Nephron progenitor cell (in vitro differentiated cells): ENCODE measurements at regions not wholly inside any gene's neighbourhood (a gene's known extent, or its start where the extent isn't known, plus 50 kb on each side); places are given as distances from the start of the nearest gene placed in this dataset.

ENCODE experiments used
- DNase-seq: peaks from one replicate; pipeline ENCODE4 v3.0.0; 2021
- H3K27ac Mint-ChIP-seq: 2 replicates; pipeline ENCODE4 v1.8.0; 2021; ENCODE audit warnings: mild to moderate bottlenecking, moderate library complexity, mixed read lengths
- H3K27me3 Mint-ChIP-seq: 2 replicates; pipeline ENCODE4 v1.8.0; 2021; ENCODE audit warnings: mild to moderate bottlenecking, low read depth, mixed read lengths; ENCODE audit not compliant: poor library complexity
- H3K36me3 Mint-ChIP-seq: 2 replicates; pipeline ENCODE4 v1.8.0; 2021; ENCODE audit warnings: low read depth, mixed read lengths
- H3K4me1 Mint-ChIP-seq: 2 replicates; pipeline ENCODE4 v1.8.0; 2021; ENCODE audit warnings: mixed read lengths
- H3K4me3 Mint-ChIP-seq: 2 replicates; pipeline ENCODE4 v1.8.0; 2021; ENCODE audit warnings: mild to moderate bottlenecking, moderate library complexity, mixed read lengths
- H3K9me3 Mint-ChIP-seq: 2 replicates; pipeline ENCODE4 v1.8.0; 2021; ENCODE audit warnings: mild to moderate bottlenecking, moderate library complexity, mixed read lengths
- TF ChIP-seq, protein P1 (sequence below): fragments of 200-600 bp; sonication (generic); IDR thresholded peaks from 2 replicates; pipeline ENCODE4 v1.5.0; 2021; ENCODE audit warnings: antibody characterized with exemption

DNA sequence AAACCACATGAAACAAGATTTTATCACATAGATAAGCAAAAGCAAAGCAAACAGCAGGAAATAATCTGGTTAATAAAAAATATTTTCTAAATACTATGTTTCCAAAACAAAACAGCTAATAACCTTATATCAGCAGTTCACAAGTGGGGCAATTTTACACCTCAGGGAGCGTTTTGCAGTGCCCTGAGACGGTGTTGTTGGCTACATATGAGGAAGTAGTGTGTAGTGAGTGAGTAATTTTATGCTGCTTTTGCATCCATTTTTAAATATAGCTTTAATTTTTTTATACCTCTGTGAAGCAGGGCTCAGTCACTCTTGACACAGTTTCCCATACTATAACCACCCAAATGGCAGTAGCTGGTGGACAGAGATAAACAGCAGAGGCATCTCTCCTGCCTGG lies 438.5 kb upstream of the B3GAT1 start:
- TF ChIP-seq, protein P1, sequence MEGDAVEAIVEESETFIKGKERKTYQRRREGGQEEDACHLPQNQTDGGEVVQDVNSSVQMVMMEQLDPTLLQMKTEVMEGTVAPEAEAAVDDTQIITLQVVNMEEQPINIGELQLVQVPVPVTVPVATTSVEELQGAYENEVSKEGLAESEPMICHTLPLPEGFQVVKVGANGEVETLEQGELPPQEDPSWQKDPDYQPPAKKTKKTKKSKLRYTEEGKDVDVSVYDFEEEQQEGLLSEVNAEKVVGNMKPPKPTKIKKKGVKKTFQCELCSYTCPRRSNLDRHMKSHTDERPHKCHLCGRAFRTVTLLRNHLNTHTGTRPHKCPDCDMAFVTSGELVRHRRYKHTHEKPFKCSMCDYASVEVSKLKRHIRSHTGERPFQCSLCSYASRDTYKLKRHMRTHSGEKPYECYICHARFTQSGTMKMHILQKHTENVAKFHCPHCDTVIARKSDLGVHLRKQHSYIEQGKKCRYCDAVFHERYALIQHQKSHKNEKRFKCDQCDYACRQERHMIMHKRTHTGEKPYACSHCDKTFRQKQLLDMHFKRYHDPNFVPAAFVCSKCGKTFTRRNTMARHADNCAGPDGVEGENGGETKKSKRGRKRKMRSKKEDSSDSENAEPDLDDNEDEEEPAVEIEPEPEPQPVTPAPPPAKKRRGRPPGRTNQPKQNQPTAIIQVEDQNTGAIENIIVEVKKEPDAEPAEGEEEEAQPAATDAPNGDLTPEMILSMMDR, result no peak
- H3K36me3 Mint-ChIP-seq, result no peaks in the 10 kb centered on the region
- peaks cover 4% of the 10 kb centered on the region for H3K9me3 Mint-ChIP-seq
- H3K4me3 Mint-ChIP-seq, result no peak overlapping the region
- H3K4me1 Mint-ChIP-seq, result peaks cover 20% of the 10 kb centered on the region
- DNase-seq, result no peak
- no peak overlapping the region for H3K27ac Mint-ChIP-seq
- H3K27me3 Mint-ChIP-seq, result peaks cover 13% of the 10 kb centered on the region

DNA sequence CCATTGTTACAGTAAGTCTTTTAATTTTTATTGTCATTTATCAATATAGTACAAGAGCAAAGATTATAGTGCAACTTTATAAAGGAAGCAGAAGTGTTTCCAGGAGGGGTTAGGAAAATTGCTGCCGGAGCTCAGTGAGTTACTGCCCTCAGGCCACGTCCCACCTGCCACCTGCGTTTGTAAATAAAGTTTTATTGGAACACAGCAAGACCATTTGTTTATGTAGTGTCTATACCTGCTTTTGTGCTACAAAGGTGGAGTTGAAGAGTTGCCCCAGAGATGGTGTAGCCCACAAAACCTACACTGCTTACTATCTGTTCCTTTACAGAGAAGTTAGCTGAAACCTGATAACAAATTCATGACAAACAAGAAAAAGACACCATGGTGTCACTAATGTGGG lies 437.8 kb upstream of the B3GAT1 start:
- Mint-ChIP-seq H3K27ac (no peak overlapping the region), H3K4me3 (no peak overlapping the region), H3K4me1 (peaks cover 20% of the 10 kb centered on the region), H3K27me3 (peaks cover 19% of the 10 kb centered on the region), H3K36me3 (no peaks in the 10 kb centered on the region), H3K9me3 (peaks cover 4% of the 10 kb centered on the region)
- no peak for DNase-seq
- TF ChIP-seq, protein P1, result no peak

DNA sequence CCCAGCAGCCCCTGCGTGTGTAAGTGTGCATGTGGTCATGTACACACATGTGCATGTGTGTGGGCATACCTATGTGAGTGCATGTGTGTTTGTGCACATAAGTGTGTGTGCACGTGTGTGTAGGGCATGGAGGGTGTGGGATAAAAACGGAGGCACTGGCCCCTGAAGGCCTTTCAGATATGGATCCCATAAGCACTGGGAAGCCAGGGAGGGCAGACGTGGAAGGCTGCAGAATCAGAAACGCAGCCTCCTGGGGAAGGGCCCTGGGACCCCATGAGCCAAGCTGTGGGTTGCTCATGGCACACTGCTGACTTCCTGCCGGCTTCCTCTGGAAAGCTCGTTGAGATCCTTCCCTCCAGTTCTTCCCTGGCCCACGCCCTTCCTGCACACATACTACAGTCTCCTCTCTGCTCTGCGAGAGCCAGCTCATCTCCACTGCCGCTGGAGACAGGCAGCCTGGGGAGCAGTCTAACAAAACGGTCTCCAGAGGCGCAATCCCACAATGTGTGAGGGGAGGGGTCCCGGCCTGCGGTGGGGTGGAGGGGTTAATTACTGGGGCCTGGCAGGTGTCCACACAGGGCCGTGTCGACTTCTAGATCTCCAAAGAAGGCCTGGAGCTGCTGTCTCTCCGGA lies 435.2 kb upstream of the B3GAT1 start:
- peaks cover 25% of the 10 kb centered on the region for H3K4me1 Mint-ChIP-seq
- peaks cover 14% of the 10 kb centered on the region for H3K27me3 Mint-ChIP-seq
- no peak overlapping the region for H3K4me3 Mint-ChIP-seq
- no peaks in the 10 kb centered on the region for H3K36me3 Mint-ChIP-seq
- H3K9me3 Mint-ChIP-seq, result peaks cover 4% of the 10 kb centered on the region
- no peak overlapping the region for H3K27ac Mint-ChIP-seq
- no peak for DNase-seq
- TF ChIP-seq, protein P1, result no peak

DNA sequence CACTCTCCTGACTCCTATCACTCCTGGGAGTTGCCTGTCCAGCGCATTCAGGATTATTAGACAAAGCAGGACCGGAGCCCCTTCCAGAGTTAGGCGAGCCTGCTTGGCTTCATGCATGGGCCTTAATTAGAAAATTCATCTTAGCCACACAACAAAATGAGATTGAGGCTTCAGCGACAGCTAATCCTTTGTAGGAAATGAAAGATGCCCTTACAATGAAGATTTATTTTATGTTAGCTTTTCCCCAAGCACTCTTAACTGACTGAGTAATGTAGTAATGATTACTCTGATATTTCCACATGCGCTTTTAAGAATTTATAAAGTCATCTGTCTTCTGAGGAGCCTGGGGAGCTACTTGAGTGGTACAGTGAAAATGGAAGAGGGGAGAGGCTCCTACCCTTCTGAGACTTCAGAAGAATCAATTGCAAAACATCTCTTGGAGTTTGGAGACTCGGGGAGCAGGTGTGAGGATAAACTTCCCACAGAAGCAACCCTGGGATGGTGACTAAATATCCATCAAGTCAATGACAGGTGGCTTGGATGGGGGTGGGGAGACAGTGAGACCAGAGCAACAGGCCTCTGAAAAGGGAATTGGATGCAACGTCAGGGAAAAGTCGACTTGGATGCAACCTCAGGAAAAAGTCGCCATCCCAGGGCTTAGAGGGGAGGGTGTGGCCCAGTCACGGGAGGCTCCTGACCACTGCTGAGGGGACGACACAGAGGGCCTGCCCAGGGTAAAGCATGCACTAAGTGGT lies 434.5 kb upstream of the B3GAT1 start:
- peaks cover 14% of the 10 kb centered on the region for H3K27me3 Mint-ChIP-seq

DNA sequence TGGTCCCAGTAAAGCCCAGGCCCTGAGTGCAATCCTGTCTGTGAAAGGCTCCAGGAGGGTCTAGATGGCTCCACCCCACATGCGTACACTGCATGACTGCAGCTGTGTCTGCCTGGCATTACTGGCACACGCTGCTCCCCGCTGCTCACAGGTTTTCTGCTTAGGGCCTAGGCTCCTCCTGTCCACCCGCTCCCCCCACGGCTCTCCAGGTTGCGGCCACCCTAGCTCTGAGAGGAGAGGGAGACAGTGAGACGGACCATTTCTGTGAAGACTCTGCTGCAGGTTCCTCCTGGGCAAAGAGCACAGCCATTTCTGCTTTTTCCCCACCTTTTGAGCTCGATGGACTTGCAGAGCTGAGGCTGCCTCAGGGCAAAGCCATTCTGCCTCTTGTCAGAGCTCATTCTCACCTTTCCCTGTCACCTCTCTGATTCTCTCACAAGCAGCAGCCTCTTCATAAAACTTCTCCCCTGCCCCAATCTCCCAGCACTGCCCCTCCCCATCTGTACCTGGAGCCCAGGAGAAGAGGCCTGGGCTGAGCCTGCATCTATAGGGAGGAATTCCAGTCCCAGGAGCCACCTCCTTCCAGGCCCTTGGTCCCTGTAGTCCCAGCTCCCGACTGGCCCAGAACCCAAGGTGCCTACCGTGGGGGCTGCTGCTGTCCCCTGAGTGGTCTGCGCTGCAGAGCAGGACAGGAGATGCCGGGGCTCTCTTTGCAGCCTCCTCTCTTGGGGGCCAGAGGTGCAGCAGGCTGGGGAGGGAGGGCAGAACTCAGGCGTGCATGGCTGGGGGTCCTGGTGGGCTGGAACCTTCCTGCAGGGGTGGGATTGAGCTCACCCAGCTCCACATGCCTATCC lies 433.7 kb upstream of the B3GAT1 start:
- Mint-ChIP-seq H3K27ac (no peak overlapping the region), H3K4me3 (no peak overlapping the region), H3K9me3 (peaks cover 4% of the 10 kb centered on the region), H3K36me3 (no peaks in the 10 kb centered on the region), H3K27me3 (peaks cover 18% of the 10 kb centered on the region), H3K4me1 (peaks cover 25% of the 10 kb centered on the region)
- no peak for DNase-seq
- TF ChIP-seq, protein P1, result no peak

More for the DNA sequence above, 434.5 kb upstream of the B3GAT1 start:
- no peak overlapping the region for H3K27ac Mint-ChIP-seq
- H3K4me3 Mint-ChIP-seq, result no peak overlapping the region
- peaks cover 4% of the 10 kb centered on the region for H3K9me3 Mint-ChIP-seq
- no peak for DNase-seq
- TF ChIP-seq, protein P1, result no peak
- H3K36me3 Mint-ChIP-seq, result no peaks in the 10 kb centered on the region
- peaks cover 25% of the 10 kb centered on the region for H3K4me1 Mint-ChIP-seq
